HG02759 (cell line): ENCODE measurements at regions not wholly inside any gene's neighbourhood (a gene's known extent, or its start where the extent isn't known, plus 50 kb on each side); places are given as distances from the start of the nearest gene placed in this dataset.

Source experiments
- ATAC-seq: cut with Tn5 transposase; IDR thresholded peaks from one replicate; pipeline ENCODE4 v1.9.1; 2021; ENCODE audit warnings: mild to moderate bottlenecking, moderate library complexity; ENCODE audit not compliant: unreplicated experiment

DNA sequence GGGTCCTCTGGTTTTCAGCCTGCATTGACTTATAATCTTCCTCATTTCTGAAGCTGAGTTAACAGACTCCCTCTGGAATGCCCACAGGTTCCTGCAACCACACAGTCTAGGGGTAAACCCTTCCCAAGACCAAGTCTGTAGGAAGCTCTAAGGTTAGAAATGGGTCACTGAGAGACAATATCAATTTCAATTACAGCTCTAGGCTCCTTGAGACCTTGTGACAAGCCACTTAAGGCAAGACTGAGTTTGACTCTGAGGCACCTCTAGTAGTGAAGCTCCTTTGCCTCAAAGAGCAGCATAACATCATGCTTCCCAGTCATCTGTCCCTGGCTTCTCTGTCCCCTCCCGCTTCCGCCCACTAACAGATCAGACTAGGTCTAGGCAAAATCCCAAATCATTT lies 333.2 kb upstream of the JARID2 start:
- ATAC-seq: no peak

DNA sequence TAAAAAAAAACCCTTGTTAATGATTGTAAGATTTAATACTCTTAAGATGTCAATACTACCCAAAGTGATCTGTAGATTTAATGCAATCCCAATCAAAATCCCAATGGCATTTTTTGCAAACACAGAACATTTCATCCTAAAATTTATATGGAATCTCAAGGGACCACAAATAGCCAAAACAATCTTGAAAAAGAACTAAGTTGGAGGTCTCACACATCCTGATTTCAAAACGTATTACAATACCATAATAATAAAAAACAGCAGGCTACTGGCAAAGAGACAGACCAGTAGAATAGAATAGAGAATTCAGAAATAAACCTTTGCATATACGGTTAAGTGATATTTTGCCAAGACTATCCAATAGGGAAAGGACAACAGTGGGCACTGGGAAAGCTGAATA lies 331.9 kb upstream of the JARID2 start:
- no peak for ATAC-seq

DNA sequence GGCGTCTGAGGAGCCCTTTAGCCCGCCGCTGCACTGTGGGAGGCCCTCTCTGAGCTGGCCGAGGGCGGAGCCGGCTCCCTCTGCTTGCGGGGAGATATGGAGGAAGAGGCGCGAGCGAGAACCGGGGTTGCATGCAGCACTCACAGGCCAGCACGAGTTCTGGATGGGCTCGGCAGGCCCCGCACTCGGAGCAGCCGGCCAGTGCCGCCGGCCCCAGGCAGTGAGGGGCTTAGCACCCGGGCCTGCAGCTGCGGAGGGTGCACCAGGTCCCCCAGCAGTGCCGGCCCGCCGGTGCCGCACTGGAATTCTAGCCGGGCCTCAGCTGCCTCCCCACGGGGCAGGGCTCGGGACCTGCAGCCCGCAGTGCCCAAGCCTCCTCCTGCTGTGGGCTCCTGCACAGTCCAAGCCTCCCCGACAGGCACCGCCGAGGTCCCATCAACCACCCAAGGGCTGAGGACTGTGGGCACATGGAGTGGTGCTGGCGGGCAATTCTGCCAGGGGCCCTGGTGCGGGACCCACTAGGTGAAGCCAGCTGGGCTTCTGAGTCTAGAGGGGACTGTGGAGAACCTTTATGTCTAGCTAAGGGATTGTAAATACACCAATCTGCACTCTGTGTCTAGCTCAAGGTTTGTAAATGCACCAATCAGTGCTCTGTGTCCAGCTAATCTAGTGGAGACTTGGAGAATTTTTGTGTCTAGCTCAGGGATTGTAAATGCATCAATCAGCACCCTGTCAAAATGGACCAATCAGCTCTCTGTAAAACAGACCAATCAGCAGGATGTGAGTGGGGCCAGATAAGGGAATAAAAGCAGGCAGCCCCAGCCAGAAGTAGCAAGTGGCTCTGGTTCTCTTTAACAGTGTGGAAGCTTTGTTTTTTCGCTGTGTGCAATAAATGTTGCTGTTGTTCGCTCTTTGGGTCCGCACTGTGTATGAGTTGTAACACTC lies 329.7 kb upstream of the JARID2 start:
- no peak for ATAC-seq

DNA sequence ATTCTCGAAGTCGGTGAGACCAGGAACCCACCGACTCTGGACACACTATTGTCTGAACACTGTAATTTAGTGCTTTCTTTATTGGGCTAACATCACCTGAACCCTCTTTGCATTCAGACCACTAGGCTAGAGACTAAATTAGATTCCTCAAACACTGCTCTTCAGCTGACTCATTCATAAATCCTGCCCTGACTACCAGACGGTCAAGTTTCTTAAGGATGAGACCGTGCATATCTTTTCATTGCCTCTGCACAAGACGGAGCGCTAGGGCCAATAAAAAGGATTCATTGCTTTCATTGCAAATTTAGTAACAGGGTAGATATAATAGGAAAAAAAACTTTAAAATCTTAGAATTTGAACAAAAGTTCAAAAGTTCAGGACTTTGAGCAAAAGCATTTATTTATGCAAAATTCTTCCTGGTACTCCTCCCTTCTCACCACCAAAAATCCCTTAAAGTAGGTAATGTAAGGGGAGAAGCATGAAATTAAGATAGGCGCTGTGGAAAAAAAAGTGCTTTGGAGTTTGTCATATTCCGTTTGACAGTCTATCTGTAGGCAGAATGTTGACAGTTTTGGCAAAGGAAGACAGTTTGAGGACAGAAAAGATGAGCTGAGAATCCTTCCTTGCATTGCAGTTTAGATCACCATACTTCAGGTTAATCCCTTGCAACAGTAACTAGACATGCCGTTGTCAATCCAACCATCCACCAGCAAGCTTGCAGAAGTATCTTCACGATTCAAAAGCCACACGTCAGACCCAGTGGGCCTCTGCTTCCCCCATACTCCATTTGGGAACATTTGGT lies 328.6 kb upstream of the JARID2 start:
- no peak for ATAC-seq

DNA sequence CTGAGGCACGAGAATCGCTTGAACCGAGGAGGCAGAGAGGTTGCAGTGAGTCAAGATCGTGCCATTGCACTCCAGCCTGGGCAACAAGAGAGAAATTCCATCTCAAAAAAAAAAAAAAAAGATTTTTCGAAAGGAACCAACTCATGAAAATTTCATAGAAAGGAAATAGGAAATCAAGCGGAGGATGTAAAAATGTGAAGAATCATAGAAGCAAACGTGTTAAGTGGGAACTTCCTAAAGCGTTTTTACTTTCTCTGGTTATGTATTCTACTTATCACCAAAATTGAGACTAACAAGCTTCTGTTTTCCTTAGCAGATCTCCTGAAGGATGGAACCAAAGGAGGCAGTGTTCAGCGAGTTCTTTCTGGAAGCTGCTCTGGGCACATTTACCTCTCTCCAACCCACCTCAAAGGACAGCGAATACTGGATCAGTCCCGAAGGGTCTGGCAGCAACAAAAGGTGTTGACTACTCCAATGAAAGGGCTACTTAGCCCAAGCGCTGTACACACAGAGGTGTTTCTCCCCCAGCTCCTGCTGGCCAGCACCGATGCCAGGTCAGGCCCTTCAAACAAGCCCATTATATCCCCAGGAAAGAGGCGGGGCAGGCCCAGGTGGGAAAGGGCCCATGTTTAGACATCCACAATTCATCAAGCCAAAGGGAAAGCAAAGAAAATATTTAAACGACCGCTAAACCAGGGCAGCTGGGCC lies 327.5 kb upstream of the JARID2 start:
- ATAC-seq: no peak

DNA sequence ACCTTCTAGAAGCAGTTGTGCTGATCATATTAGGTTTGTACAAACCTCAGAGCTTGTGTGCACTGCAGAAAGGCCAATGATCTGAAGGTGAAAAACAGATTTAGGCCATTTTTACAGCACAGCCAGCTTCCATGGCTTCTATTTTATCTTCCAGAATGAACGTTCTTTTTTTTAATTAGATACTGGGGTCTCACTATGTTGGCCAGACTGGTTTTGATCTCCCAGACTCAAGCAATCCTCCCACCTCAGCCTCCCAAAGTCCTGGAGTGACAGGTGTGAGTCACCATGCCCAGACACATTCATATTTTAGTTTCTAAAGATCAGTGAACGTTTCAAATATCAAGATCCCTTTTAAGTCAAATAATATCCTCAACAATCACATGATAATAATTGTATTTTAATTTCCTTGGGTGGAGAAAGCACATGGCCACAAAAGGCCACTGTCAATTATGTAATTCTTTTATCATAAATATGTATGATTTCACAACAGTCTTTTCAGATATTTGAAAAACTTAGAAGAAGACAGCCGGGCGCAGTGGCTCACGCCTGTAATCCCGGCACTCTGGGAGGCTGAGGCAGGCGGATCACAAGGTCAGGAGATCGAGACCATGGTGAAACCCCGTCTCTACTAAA lies 326.7 kb upstream of the JARID2 start:
- ATAC-seq: no peak

DNA sequence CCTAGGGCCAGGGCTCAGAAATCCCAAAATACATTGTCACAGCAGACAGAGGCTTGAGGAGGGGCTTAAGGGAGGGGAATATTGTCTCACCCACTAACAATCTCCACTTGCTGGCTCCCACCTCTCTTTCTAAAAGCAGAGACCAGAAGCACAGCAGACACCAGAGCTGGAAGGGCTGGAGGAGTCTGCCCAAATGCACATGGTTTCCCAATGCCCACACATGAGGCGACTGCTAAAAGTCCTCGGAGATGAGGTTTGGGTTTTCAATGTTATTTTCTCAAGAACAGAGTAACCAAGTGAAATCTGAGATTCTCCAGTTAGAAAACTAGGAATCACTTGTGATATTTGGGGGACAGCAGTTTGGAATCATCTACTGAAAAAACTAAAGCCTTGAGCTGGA lies 325.6 kb upstream of the JARID2 start:
- no peak for ATAC-seq

DNA sequence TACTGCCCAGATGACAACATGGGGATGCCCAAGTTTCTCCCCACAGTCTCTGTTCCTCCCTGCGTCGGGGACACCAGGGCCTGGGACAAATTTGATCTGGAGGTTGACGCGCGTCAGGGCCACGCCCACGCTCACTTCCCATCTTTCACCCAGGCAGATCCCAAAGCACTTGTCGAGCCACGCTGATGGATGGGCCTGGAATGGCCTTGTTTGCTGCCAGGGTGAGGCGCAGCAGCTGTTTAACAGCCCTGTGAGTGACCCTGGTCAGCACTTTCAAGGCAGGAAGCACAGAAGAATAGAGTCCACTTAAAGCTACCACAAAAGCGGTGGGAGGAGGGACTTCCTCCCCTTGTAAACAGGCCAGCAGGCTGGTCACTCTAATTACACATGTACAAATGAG lies 324.7 kb upstream of the JARID2 start:
- no peak for ATAC-seq

DNA sequence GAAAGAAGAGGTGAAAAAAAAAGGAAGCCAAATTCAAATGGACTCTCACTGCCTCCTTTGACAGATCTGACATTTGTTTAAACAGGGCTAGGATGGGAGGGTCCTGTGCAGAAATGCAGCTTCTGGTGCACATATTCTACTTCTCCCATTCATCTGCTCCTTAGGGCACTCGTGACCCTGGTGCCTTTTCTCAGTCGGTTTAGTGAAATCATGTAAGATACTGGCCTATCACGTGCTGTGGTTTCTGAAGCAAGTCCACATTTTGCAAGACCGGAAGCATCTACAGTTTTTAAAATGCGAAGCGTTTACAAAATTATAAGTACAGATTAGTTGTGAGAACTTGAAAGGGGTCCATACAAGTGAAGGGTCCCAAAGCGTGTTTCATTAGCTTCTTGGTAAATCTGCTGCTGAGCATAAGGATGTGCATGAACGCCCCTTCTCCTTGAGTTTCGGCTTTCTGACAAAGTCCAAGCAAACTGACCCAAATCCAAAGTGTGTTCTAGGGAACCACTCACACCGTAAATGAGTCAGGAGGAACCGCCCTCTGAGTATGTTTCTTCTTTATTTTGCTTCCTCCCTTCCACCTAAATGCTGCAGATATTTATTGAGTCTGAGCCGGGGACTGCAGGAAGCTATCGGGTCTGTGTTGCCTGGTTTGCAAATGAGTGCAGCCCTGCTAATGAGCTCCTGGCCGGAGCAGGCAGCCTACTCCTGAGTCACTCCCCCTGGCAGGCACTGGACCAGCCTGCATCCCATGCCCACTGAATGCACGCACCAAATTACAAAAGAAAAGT lies 323.8 kb upstream of the JARID2 start:
- ATAC-seq: no peak

DNA sequence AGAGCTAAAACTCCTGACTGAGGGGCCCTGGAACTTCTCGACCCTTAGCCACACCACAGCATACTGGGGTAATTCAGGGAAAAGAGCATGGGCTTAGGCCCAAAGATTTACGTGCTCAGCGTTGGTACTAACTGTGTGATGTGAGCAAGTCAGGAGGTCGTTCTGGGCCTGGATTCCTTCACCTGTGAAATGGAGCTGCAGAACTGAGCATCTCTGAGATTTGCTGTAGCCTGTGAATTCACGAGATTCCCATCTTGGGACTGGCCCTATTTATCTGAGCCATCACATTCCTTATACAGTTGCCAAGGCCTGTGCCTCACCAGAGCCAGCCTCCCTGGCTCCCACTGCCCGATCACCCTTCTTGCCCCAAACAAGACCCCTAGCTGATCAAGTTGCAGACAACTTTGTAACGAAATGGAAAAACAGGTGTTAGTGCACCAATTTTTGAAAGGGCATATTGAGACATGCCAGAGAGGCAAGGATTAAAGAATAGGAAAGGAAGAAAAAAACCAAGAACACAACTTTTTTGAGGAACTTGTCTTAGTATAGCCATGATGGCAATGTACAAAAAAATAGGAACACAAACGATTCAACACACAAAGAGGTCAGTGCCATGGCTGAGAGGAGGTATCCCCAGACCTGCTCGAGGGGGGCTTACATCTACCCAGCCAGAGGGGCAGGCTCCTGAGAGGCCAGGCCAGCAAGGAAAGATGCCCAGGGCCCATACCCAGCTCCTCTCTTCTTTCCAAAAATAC lies 323.0 kb upstream of the JARID2 start:
- ATAC-seq: no peak

DNA sequence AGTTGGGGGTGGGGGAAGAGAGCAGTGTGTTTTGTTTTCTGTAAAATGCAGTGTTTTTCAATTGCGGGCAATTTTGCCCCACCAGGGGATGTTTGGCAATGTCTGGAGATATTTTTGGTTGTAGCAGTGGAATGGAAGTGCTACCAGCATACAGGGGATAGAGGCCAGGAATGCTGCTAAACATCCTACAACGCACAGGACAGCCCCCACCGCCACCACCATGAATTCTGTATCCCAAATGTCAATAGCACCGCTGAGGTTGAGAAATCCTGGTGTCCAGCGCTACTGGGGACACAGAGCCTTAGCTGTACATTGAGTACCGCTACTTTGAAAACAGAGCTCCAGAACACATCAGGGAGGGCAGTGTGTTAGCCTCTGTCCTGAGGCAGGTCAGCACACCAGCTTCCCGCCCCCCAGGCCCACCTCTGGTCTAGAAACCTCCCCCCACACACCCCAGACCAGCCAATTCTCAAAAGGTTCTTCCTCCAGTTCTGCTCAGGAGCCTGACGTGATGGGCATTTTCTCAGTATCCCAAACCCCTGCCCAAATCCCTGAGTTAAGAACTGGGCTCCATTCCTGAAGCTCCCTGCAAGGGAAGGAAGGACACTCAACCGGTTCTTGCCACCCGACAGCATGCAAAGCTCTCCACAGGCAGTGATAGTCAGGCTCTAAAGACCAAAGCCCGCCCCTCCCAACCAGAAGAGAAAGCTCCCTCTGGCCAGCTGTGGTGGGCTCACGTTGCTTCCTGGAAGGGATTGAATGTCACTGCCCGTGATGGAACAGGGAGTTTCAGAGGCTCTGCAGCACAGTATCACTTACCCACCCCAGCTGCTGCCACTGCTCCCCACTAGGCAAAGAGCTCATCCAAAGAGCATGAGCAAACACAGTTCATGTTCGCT lies 321.5 kb upstream of the JARID2 start:
- ATAC-seq: no peak

DNA sequence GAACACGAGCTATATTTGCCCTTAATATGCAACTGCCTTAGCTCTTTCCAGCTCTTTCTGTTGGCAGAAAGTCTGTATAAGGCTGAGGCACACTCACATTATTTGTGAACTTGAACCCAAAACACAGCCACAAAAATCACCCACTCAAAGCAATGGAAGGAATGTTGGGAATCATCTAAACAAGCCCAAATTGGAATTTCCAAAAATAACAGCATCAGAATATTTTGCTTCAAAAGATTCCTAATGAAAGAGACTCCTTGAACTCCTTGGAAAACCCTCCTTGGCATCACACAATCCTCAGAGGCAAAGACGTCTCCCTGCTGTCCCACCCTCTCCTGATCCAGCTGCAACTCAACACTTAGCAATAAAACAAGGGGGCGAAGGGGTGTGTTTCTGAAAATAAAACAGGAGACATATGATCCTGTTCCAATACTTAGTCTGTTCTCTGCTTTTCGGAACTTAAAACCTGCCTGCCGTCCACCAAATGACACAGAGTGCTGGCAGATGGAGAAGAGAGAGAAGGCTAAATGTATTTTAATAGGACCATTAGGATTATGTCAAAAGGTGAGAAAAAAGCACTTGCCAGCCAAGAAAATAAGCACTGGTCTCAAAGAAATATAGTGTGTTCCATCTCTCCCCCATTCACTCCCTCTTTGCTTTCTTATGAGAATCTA lies 320.7 kb upstream of the JARID2 start:
- no peak for ATAC-seq

DNA sequence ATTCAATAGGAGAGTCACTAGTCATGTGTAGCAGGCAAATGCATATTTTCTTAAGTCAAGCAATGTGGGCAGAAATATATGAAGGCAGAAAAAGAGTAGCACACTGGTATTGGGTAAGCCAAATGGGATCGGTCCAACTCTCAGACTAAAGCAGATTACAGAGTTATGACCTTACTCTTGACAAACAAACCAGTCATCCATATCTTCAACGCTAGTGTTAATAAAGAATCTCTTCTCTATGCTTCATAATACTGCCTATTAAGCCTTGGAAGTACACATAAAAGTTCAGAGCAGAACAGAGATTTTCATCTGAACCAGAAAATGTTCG lies 320.2 kb upstream of the JARID2 start:
- ATAC-seq: no peak

DNA sequence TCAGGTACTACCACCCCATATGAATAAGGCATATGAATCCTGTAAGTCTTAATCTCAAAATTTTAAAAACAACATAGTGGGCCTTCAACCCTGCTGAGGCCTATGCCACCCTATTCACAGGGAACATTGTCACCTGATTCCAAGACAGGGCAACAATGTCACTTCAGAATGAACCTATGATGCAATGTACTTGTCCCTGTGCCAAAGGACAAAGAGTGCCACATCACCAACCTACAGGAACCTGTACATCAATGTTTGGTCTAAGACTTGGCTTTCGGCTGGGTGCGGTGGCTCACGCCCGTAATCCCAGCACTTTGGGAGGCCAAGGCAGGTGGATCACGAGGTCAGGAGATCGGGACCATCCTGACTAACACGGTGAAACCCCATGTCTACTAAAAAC lies 318.5 kb upstream of the JARID2 start:
- no peak for ATAC-seq

DNA sequence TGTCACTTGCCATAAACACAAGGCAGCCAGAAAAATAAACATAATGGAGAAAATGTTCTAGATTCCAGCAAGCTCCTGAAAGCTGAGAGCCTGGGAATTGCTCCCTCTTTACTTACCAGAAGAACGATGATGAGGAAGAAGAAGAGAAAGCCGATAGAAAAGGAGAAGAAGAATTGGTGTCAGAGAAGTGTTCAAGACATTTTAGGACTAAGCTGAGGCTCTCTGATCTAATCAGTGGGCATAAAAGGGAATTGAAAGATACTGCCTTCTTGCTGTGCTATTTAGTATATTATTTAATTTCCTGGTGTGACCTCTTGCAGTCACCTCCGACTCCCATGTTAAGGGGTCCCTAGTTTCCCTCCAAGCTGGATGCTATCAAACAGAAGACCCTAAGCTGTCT lies 316.6 kb upstream of the JARID2 start:
- no peak for ATAC-seq

DNA sequence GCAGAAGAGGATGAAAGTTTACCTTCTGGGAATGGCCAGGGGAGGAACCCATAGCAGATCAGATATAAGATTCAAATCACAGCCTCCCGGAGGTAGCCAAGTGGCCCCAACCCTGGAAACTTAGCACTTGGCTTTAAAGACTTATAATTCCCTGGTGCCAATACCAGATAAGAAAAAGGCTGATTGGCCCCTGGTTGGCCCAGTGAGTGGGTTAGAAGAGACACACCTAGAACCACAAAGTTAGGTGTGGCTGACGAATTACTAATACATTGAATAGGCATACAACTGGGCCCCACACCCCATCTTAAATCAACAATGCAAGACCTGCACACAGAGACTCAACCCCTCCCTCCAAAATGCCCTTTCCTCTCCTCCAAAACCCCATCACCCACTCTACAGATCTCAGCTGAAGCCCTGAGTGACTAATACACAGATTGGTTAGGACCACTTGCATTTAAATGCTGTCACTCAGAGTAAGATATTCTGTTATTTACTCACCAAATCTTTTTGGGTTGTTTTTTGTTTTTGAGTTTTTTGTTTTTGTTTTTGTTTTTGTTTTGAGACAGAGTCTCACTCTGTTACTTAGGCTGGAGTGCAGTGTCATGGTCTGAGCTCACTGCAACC lies 315.4 kb upstream of the JARID2 start:
- ATAC-seq: no peak

DNA sequence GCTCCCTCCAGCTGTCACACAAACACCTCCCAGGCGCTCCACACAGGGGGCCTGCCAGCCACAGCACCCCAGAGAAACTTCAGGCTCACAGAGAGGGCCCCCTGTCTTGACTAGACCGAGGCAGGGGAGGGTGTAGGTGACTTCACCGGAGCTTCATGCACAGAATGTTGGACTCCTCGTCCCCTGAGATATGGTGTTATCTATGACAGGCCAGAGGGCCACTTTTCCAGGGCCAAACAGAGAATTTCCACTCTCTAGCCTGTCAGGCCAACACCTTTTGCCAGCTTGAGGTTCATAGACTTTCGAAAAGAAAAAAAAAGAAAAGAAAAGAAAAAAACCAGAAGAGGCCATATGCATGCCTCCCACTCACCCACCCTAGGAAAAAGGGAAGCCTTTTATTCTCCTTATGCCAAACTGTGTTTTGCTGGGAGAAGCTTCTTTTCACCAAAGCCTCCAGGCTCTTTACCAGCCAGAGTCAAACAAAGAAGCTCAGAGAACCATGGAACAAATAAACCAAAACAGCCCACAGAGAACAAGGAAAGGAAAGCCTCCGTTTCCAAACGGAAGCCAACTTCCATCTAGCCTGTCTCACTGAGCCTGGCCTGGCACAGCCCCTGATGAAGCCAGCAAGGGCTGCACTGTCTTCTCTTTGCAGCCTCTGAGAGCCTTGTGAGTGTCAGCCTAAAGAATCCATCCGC lies 313.2 kb upstream of the JARID2 start:
- ATAC-seq: no peak
